OCI-M2 (cell line): ENCODE measurements at regions not wholly inside any gene's neighbourhood (a gene's known extent, or its start where the extent isn't known, plus 50 kb on each side); places are given as distances from the start of the nearest gene placed in this dataset.
"Not testable (repeated sequence)": the region's sequence is repeated elsewhere in the genome, so short reads cannot be mapped to it uniquely, and the experiment has no call there.

Experiments used
- DNase-seq: peaks from one replicate; lab custom pipeline; 2025; ENCODE audit not compliant: unreplicated experiment; lab: John Stamatoyannopoulos, UW

- no peak for DNase-seq
Measured at GRCh38 chr12:125303337-125303736, 238.1 kb downstream of the AACS start.

- no peak for DNase-seq
Measured at GRCh38 chr12:125304029-125304428, 238.8 kb downstream of the AACS start.

GRCh38 chr12:125305231-125305630 lies 240.0 kb downstream of the AACS start:
- DNase-seq: no peak

GRCh38 chr12:125310461-125310860 lies 245.2 kb downstream of the AACS start:
- no peak for DNase-seq

- no peak for DNase-seq
Measured at GRCh38 chr12:125311050-125311449, 245.8 kb downstream of the AACS start.

GRCh38 chr12:125312471-125312870 lies 247.2 kb downstream of the AACS start:
- no peak for DNase-seq

- DNase-seq: no peak
Measured at GRCh38 chr12:125314051-125314755, 249.0 kb downstream of the AACS start.

- DNase-seq: no peak
Measured at GRCh38 chr12:125315771-125316170, 250.5 kb downstream of the AACS start.

- DNase-seq: no peak
Measured at GRCh38 chr12:125320177-125320576, 254.9 kb downstream of the AACS start.

GRCh38 chr12:125324861-125325490 lies 259.7 kb downstream of the AACS start:
- DNase-seq: no peak

- no peak for DNase-seq
Measured at GRCh38 chr12:125329239-125330102, 264.2 kb downstream of the AACS start.

- DNase-seq: no peak
Measured at GRCh38 chr12:125330645-125331341, 265.6 kb downstream of the AACS start.

GRCh38 chr12:125331342-125332052 lies 266.3 kb downstream of the AACS start:
- DNase-seq: no peak

GRCh38 chr12:125332900-125333299 lies 267.7 kb downstream of the AACS start:
- no peak for DNase-seq

GRCh38 chr12:125336246-125336645 lies 271.0 kb downstream of the AACS start:
- no peak for DNase-seq

- DNase-seq: no peak
Measured at GRCh38 chr12:125340791-125341190, 275.6 kb downstream of the AACS start.

- no peak for DNase-seq
Measured at GRCh38 chr12:125341422-125341821, 276.2 kb downstream of the AACS start.

- no peak for DNase-seq
Measured at GRCh38 chr12:125343649-125344048, 278.4 kb downstream of the AACS start.

- no peak for DNase-seq
Measured at GRCh38 chr12:125346362-125346761, 281.1 kb downstream of the AACS start.

- no peak for DNase-seq
Measured at GRCh38 chr12:125351788-125352187, 286.6 kb downstream of the AACS start.

GRCh38 chr12:125353002-125353401 lies 287.8 kb downstream of the AACS start:
- not testable (repeated sequence) for DNase-seq
